Panc1 (cell line): ENCODE measurements at regions not wholly inside any gene's neighbourhood (a gene's known extent, or its start where the extent isn't known, plus 50 kb on each side); places are given as distances from the start of the nearest gene placed in this dataset.

Experiments used
- ATAC-seq: fragments of 200-7000 bp; cut with Tn5 transposase; 2 replicates; pipeline ENCODE4 v1.9.1; 2020; ENCODE audit warnings: mild to moderate bottlenecking, moderate library complexity
- BruUV-seq: library from RNA; stranded (reverse); fragments of 400-500 nt; replicated peaks from 2 replicates; lab custom pipeline; 2021; lab: Mats Ljungman, UMichigan
- CTCF ChIA-PET: fragments of 300-600 bp; sonication (Branson Sonifier 250); formaldehyde crosslinking; loops from one replicate; lab custom pipeline; 2022; ENCODE audit warnings: antibody characterized with exemption; lab: Charles Lee
- POLR2A ChIA-PET: fragments of 300-600 bp; sonication (Branson Sonifier 250); formaldehyde crosslinking; loops from one replicate; lab custom pipeline; 2022; ENCODE audit warnings: antibody characterized with exemption; lab: Charles Lee
- DNase-seq: peaks from one replicate; pipeline ENCODE4 v3.0.0-alpha.2; 2010; ENCODE audit warnings: low read depth, low spot score
- H3K27ac ChIP-seq: 2 replicates; pipeline ENCODE4 v1.5.1; 2011; ENCODE audit warnings: mild to moderate bottlenecking, low read length, inconsistent platforms
- H3K27me3 ChIP-seq: fragments of 200-500 bp; sonication (Bioruptor generic); 2 replicates; pipeline ENCODE4 v1.6.0; 2014; ENCODE audit warnings: low read length, inconsistent platforms; ENCODE audit not compliant: control insufficient read depth, insufficient read depth
- H3K36me3 ChIP-seq: fragments of 200-500 bp; sonication (Bioruptor generic); 2 replicates; pipeline ENCODE4 v1.5.1; 2014; ENCODE audit warnings: inconsistent platforms, mild to moderate bottlenecking, low read length, moderate library complexity; ENCODE audit not compliant: control insufficient read depth, insufficient read depth
- H3K4me1 ChIP-seq: 2 replicates; pipeline ENCODE4 v1.5.1; 2011; ENCODE audit warnings: inconsistent platforms, mild to moderate bottlenecking, low read length, moderate library complexity; ENCODE audit not compliant: control insufficient read depth, insufficient read depth
- H3K4me3 ChIP-seq, 2 experiments: 2 replicates each; pipeline ENCODE4 v1.5.1; 2011 to 2012; ENCODE audit warnings: low read depth in 2 of 2, low read length in 2 of 2, mild to moderate bottlenecking in 2 of 2, inconsistent platforms in 1 of 2, moderate library complexity in 1 of 2
- H3K9me3 ChIP-seq: fragments of 200-500 bp; sonication (Bioruptor generic); 2 replicates; pipeline ENCODE4 v1.5.1; 2014; ENCODE audit warnings: low read depth, mild to moderate bottlenecking, inconsistent platforms, low read length, moderate library complexity; ENCODE audit not compliant: control insufficient read depth, insufficient read depth
- CTCF ChIP-seq: fragments of 450-650 bp; IDR thresholded peaks from 2 replicates; pipeline ENCODE4 v1.5.1; 2017; ENCODE audit warnings: mild to moderate bottlenecking
- POLR2AphosphoS5 ChIP-seq: IDR thresholded peaks from 2 replicates; pipeline ENCODE4 v1.6.1; 2012; ENCODE audit warnings: mild to moderate bottlenecking, low read depth, low read length, moderate library complexity
- REST ChIP-seq, 2 experiments: IDR thresholded peaks; 2 replicates each; pipeline ENCODE4 v1.6.1; 2011 to 2012; ENCODE audit warnings: low read depth in 2 of 2, control low read depth in 1 of 2, low read length in 1 of 2, mild to moderate bottlenecking in 1 of 2, moderate library complexity in 1 of 2; ENCODE audit not compliant: insufficient read depth in 1 of 2
- SIN3A ChIP-seq: IDR thresholded peaks from 2 replicates; pipeline ENCODE4 v1.6.1; 2012; ENCODE audit warnings: low read depth, mild to moderate bottlenecking, low read length, moderate library complexity, borderline replicate concordance; ENCODE audit not compliant: insufficient read depth
- TCF7L2 ChIP-seq: IDR thresholded peaks from 2 replicates; pipeline ENCODE4 v1.6.1; 2011; ENCODE audit warnings: mild to moderate bottlenecking, low read depth, low read length, inconsistent platforms
- in situ Hi-C: cut with HindIII; loops from 2 replicates; pipeline ENCODE4 v1.10.0; 2016; ENCODE audit warnings: low sequenced_read_pairs, low pct_unique_long_range_greater_than_20kb
- intact Hi-C: fragments of 100-400 bp; cut with micrococcal nuclease; formaldehyde crosslinking; loops from one replicate; pipeline ENCODE4 v1.10.0; 2022; ENCODE audit not compliant: unreplicated experiment

- ChIA-PET CTCF (no interaction called here), POLR2A (no interaction called here)
- TF ChIP-seq TCF7L2 (no peak), CTCF (no peak), REST (IDR thresholded peaks at IDR 0.05; ENCODE audit: insufficient read depth in 1 of 2, low read depth in 2 of 2, low read length in 1 of 2) (no peak), SIN3A (no peak), POLR2AphosphoS5 (no peak)
- H3K4me3 ChIP-seq: no peak overlapping the region
- H3K4me1 ChIP-seq: no peaks in the 10 kb centered on the region
- DNase-seq (no peak), ATAC-seq (no peak)
- in situ Hi-C loops: no loop called here
- no TSS peak for BruUV-seq
- H3K27me3 ChIP-seq: no peaks in the 10 kb centered on the region
- no peaks in the 10 kb centered on the region for H3K36me3 ChIP-seq
- no peaks in the 10 kb centered on the region for H3K9me3 ChIP-seq
- intact Hi-C loops: no loop called here
- H3K27ac ChIP-seq: no peak overlapping the region
Observed at GRCh38 chr2:196245378-196246140, 74.2 kb upstream of the STK17B start.

GRCh38 chr2:196247114-196247975, 76.0 kb upstream of the STK17B start:
- in situ Hi-C loops: no loop called here
- DNase-seq (no peak), ATAC-seq (no peak)
- POLR2A ChIA-PET: no interaction called here
- Histone ChIP-seq H3K27ac (no peak overlapping the region), H3K4me1 (no peaks in the 10 kb centered on the region), H3K36me3 (no peaks in the 10 kb centered on the region), H3K27me3 (no peaks in the 10 kb centered on the region), H3K4me3 (no peak overlapping the region), H3K9me3 (no peaks in the 10 kb centered on the region)
- no TSS peak for BruUV-seq
- TF ChIP-seq POLR2AphosphoS5 (no peak), TCF7L2 (no peak), SIN3A (no peak), CTCF (no peak), REST (IDR thresholded peaks at IDR 0.05; ENCODE audit: insufficient read depth in 1 of 2, low read depth in 2 of 2, low read length in 1 of 2) (no peak)
- intact Hi-C loops: no loop called here
- CTCF ChIA-PET: no interaction called here
